ENCODE measurements at regions not wholly inside any gene's neighbourhood (a gene's known extent, or its start where the extent isn't known, plus 50 kb on each side); places are given as distances from the start of the nearest gene placed in this dataset.

GRCh38 chr9:12595400-12595799 lies 97.8 kb upstream of the TYRP1 start (continued):
- TF ChIP-seq, protein P1, sequence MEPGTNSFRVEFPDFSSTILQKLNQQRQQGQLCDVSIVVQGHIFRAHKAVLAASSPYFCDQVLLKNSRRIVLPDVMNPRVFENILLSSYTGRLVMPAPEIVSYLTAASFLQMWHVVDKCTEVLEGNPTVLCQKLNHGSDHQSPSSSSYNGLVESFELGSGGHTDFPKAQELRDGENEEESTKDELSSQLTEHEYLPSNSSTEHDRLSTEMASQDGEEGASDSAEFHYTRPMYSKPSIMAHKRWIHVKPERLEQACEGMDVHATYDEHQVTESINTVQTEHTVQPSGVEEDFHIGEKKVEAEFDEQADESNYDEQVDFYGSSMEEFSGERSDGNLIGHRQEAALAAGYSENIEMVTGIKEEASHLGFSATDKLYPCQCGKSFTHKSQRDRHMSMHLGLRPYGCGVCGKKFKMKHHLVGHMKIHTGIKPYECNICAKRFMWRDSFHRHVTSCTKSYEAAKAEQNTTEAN (CRISPR knock-in tag; IDR thresholded peaks at IDR 0.05) = no peak
- TF ChIP-seq ZNF263 (CRISPR knock-in tag; IDR thresholded peaks at IDR 0.05; ENCODE audit: low read depth) = no peak
- TF ChIP-seq, protein P2, sequence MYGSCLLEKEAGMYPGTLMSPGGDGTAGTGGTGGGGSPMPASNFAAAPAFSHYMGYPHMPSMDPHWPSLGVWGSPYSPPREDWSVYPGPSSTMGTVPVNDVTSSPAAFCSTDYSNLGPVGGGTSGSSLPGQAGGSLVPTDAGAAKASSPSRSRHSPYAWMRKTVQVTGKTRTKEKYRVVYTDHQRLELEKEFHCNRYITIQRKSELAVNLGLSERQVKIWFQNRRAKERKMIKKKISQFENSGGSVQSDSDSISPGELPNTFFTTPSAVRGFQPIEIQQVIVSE (CRISPR knock-in tag; IDR thresholded peaks at IDR 0.05; ENCODE audit: borderline replicate concordance) = no peak

- H3K27ac Mint-ChIP-seq = no peak overlapping the region
- TF ChIP-seq CREB1 (CRISPR knock-in tag; IDR thresholded peaks at IDR 0.05) (no peak), AFF4 (CRISPR knock-in tag; IDR thresholded peaks at IDR 0.05; ENCODE audit: borderline replicate concordance) (no peak), MYBL2 (CRISPR knock-in tag; IDR thresholded peaks at IDR 0.05) (no peak)
- no peaks in the 10 kb centered on the region for H3K27me3 Mint-ChIP-seq (ENCODE audit: low read depth)
- ChIA-PET CTCF (no interaction called here), POLR2A (no interaction called here)
- H3K9me3 Mint-ChIP-seq = no peaks in the 10 kb centered on the region
- ATAC-seq (no peak), DNase-seq (ENCODE audit: low spot score) (no peak)
- no peaks in the 10 kb centered on the region for H3K36me3 Mint-ChIP-seq
- no peaks in the 10 kb centered on the region for H3K4me1 Mint-ChIP-seq
- no peak overlapping the region for H3K4me3 Mint-ChIP-seq
Measured at GRCh38 chr9:12604164-12604821, 88.9 kb upstream of the TYRP1 start.

- no peak for ATAC-seq
- no peaks in the 10 kb centered on the region; the same call in 1 of the 2 replicates for H3K9me3 Mint-ChIP-seq
- no peak overlapping the region for H3K4me3 Mint-ChIP-seq
- POLR2A ChIA-PET = no interaction called here
- H3K27me3 Mint-ChIP-seq (ENCODE audit: low read depth) = no peaks in the 10 kb centered on the region
- no peak for DNase-seq (ENCODE audit: low spot score)
- H3K36me3 Mint-ChIP-seq = no peaks in the 10 kb centered on the region
- CTCF ChIA-PET = no interaction called here
- no peak overlapping the region for H3K27ac Mint-ChIP-seq
- no peaks in the 10 kb centered on the region for H3K4me1 Mint-ChIP-seq
- TF ChIP-seq PRDM15 (CRISPR knock-in tag; IDR thresholded peaks at IDR 0.05) (no peak), PRRX2 (CRISPR knock-in tag; IDR thresholded peaks at IDR 0.05) (no peak), IRF1 (CRISPR knock-in tag; IDR thresholded peaks at IDR 0.05) (no peak), NR2C2 (CRISPR knock-in tag; IDR thresholded peaks at IDR 0.05) (no peak), ZNF219 (CRISPR knock-in tag; IDR thresholded peaks at IDR 0.05; ENCODE audit: borderline replicate concordance) (no peak), IRF2 (CRISPR knock-in tag; IDR thresholded peaks at IDR 0.05; ENCODE audit: borderline replicate concordance, low read depth) (no peak), ZNF138 (CRISPR knock-in tag; conservative IDR thresholded peaks at IDR 0.05) (no peak)
- TF ChIP-seq, protein P3, sequence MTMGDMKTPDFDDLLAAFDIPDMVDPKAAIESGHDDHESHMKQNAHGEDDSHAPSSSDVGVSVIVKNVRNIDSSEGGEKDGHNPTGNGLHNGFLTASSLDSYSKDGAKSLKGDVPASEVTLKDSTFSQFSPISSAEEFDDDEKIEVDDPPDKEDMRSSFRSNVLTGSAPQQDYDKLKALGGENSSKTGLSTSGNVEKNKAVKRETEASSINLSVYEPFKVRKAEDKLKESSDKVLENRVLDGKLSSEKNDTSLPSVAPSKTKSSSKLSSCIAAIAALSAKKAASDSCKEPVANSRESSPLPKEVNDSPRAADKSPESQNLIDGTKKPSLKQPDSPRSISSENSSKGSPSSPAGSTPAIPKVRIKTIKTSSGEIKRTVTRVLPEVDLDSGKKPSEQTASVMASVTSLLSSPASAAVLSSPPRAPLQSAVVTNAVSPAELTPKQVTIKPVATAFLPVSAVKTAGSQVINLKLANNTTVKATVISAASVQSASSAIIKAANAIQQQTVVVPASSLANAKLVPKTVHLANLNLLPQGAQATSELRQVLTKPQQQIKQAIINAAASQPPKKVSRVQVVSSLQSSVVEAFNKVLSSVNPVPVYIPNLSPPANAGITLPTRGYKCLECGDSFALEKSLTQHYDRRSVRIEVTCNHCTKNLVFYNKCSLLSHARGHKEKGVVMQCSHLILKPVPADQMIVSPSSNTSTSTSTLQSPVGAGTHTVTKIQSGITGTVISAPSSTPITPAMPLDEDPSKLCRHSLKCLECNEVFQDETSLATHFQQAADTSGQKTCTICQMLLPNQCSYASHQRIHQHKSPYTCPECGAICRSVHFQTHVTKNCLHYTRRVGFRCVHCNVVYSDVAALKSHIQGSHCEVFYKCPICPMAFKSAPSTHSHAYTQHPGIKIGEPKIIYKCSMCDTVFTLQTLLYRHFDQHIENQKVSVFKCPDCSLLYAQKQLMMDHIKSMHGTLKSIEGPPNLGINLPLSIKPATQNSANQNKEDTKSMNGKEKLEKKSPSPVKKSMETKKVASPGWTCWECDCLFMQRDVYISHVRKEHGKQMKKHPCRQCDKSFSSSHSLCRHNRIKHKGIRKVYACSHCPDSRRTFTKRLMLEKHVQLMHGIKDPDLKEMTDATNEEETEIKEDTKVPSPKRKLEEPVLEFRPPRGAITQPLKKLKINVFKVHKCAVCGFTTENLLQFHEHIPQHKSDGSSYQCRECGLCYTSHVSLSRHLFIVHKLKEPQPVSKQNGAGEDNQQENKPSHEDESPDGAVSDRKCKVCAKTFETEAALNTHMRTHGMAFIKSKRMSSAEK (CRISPR knock-in tag; IDR thresholded peaks at IDR 0.05; ENCODE audit: borderline replicate concordance) = no peak
Measured at GRCh38 chr9:12612211-12612770, 80.9 kb upstream of the TYRP1 start.
